HG03060 (cell line): ENCODE measurements at regions not wholly inside any gene's neighbourhood (a gene's known extent, or its start where the extent isn't known, plus 50 kb on each side); places are given as distances from the start of the nearest gene placed in this dataset.

Source experiments
- ATAC-seq: cut with Tn5 transposase; IDR thresholded peaks from one replicate; pipeline ENCODE4 v1.9.1; 2021; ENCODE audit warnings: low read depth, moderate number of reproducible peaks; ENCODE audit not compliant: unreplicated experiment

GRCh38 chr6:4185419-4185818 is 50.0 kb upstream of the ECI2 start:
- no peak for ATAC-seq
